CD4-positive, alpha-beta T cell treated with Interleukin-12 subunit alpha and Interleukin-12 subunit beta, for 1 hour (primary cell): ENCODE measurements at regions not wholly inside any gene's neighbourhood (a gene's known extent, or its start where the extent isn't known, plus 50 kb on each side); places are given as distances from the start of the nearest gene placed in this dataset.

Experiments
- DNase-seq: peaks from one replicate; pipeline ENCODE4 v3.0.0-alpha.2; 2020

- DNase-seq: no peak
Measured at GRCh38 chr5:164748861-164749260, 1243.4 kb downstream of the MAT2B start.

GRCh38 chr5:164753434-164753833 lies 1248.0 kb downstream of the MAT2B start:
- DNase-seq: no peak

GRCh38 chr5:164763206-164763605 lies 1257.8 kb downstream of the MAT2B start:
- DNase-seq: no peak

- no peak for DNase-seq
Measured at GRCh38 chr5:164772122-164772521, 1266.7 kb downstream of the MAT2B start.

- DNase-seq: no peak
Measured at GRCh38 chr5:164784230-164784629, 1278.8 kb downstream of the MAT2B start.

- DNase-seq: no peak
Measured at GRCh38 chr5:164798110-164798509, 1292.7 kb downstream of the MAT2B start.

DNA sequence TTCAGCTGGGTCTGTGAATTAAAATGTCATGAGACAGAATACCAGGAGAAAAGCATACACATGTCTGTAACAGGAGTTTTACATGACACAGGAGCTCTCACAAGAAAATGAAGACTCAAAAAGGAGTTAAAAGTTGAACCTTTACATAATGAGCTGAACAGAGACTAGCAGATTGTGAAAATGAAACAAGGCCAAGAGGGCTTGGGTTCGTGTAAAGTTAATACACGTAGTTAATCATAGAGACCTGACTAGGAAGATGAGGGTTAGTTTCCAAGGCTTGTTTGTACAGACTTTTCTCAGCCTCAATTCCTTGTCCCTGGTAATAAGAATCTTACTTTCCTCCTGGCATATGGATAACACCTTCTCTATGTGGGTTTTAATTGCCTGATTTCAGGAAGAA lies 1294.0 kb downstream of the MAT2B start:
- DNase-seq: no peak

GRCh38 chr5:164801910-164802309 lies 1296.5 kb downstream of the MAT2B start:
- DNase-seq: no peak

DNA sequence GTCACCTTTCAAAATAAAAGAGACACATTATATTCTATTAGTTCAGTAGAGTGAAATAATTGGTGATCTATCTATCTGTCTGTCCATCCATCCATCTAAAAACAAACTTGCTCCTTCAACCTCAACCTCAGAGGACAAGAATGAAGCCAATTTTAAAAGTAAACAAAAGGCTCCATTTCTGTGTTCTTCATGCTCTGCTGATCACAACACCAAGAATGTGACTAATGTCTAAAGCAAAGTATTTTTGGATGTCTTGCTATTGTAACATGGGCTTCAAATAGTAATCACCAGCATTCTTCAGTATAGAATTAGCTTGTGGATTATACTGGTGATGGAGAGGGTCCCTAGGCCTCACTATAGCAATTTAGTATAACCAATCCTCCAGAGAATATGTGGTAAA lies 1304.4 kb downstream of the MAT2B start:
- DNase-seq: no peak

DNA sequence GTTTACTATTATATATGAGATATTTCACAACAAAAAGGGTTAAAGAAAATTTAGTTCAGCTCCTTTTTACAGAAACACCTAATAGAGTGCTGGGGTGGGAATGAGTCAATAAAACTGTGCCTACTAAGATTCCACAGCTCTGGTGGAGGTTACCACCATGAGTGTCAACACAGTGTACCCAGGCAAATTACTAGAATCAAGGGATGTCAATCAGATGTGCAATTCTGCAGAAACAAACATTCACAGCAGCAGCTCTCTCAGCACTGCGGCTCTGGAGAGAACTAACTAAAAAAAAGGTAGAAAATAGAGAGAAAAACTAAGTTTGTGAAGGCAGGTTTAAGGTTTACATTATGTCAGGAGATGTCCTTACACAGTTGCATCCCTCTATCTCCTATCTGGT lies 1313.0 kb downstream of the MAT2B start:
- no peak for DNase-seq

GRCh38 chr5:164824671-164825070 lies 1319.3 kb downstream of the MAT2B start:
- DNase-seq: no peak

DNA sequence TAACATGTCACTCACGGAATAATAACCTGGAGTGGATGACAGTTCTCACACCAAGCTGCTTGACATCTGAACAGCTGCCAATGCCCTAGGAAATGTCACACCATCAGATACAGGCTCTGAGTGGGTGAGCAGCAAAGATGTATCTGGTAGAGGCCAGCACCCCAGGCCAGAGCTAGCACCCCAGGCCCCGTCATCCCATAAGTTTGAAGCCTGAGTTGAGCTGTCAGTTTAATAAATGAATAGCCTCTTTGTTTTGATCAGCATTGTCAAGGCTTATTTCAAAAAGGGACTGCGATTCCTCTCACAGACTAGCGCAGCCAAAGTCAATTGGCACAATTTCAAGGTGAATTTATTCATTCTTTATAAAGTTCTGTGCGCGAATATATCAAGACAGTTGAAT lies 1327.1 kb downstream of the MAT2B start:
- no peak for DNase-seq

DNA sequence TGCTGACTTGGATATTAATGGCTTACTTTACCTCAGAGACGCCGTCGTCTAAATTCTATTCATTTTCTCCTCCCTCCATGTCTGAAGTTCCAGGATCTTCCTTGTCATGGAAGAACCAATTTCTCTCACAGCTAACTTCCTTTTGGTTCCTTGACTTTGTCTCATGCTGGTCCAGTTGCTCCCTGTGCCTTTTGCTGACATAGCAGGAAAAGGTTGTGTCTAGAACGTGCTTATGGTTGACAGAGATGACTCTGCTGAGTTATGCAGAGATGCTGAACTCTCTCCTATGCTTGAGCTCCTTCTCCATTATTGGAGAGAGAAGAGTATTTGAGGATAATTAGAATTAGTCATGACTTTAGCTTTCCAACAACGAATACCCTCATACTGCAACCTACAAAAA lies 1338.9 kb downstream of the MAT2B start:
- no peak for DNase-seq

DNA sequence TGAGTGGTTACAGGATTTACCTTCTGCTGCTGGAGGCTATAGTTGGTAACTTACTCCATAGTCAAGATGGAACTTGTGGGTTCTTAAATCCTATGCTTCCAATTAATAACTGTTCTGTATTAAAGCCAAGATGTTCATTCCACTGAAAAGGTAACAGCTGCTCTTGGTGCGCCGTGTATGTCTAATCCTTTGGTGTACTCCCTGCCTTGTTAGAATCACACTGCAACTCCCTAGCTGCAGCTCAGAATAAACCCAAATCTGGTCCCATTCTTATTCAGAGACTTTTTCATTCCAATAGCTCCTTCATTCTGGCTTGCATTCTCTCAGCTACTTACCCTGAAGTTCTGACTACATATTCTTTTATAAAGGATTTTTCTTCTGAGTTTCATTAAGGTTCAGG lies 1355.5 kb downstream of the MAT2B start:
- DNase-seq: no peak

- no peak for DNase-seq
Measured at GRCh38 chr5:164861610-164862009, 1356.2 kb downstream of the MAT2B start.

DNA sequence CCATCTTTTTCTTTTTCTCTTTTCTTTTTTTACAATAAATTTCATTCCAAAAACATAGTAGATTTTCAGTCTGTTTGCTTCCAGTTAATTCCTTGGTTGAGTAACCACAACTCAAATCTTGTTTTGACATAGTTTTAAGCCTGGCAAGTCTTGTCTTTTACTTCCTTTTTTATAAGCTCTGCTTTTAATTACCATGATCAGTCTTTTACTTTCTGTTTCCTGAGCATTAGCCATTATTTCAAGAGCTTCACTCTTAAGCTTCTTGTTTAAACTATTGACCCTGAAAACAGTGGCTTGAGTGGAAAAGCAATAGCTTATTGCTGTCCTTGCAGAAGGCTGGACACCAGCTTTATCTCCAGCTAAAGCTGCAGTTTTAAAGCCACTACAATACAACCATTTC lies 1363.3 kb downstream of the MAT2B start:
- DNase-seq: no peak

GRCh38 chr5:164869325-164869724 lies 1363.9 kb downstream of the MAT2B start:
- no peak for DNase-seq

- DNase-seq: no peak
Measured at GRCh38 chr5:164876793-164877192, 1371.4 kb downstream of the MAT2B start.

GRCh38 chr5:164881442-164881841 lies 1376.0 kb downstream of the MAT2B start:
- DNase-seq: no peak

DNA sequence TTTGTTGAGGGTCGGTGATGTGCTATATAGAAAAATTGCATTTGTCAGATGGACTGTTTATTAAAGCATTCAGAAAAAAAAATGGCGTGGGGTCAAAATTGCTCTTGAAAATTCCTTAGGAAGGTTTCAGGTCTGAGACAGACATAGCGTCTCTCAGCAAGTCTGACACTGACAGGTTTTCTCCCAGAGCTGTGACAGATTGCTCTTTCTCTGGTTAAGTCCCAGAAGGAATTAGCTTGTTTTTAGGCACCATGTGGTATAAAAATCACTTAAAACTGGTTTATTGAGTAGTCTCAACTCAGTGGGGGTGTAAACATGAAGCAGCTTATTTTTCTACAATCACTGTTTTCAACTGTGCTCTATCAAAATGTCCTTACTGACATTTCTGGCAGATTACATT lies 1379.8 kb downstream of the MAT2B start:
- no peak for DNase-seq

GRCh38 chr5:164893071-164893470 lies 1387.7 kb downstream of the MAT2B start:
- DNase-seq: no peak

DNA sequence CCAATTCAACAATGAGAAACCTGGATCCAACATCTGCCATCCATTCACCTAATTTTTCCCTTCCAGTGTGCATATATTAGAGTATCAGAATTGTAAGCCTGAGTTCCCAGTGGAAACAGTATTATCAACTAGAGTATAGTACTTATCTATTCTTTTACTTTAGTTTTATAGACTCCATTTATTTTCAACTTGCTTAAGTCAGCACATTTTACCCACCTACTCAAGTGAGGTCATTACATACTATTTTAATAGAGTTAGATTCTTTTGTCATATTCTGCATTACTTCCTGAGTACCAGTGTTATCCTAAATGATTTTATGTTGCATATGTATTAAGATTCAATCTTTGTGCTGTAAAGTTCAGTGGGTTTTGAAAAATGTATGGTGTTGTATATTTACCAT lies 1393.3 kb downstream of the MAT2B start:
- DNase-seq: no peak

DNA sequence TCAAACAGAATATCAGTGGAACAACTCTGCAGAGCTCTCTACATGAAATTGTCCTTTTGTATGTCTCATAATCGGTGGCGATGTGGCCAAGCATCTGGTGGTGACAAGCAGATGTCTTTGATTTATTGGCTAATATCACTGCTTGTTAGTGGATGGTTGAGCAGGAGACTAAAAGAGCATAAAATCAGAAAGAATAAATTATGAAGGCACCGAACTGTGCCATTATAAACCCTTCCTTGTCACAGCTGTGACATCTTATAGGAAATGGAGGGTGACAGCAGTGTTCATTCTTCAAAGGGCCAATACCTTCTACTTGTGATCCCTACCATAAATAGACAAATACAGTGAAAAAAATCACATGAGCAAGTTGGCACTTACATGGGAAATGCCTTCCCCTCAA lies 1404.3 kb downstream of the MAT2B start:
- DNase-seq: no peak

DNA sequence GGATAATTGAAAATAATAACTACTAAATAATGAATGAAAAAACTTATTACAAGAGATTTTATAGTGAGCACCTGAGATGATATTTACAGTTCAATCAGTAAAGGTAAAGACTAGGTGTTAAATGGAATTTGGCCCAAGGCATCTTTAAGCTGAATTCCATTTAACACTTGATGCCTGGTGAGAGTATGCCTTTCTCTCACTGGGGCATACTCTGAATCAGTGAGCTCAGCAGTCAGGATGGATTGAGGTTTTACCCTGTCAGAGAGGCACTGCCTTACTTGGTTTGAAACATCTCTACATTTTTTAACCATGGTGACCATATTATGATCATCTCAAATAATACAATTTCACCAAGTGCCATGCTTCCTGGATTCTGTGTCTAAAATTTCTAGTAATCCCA lies 1416.3 kb downstream of the MAT2B start:
- no peak for DNase-seq

DNA sequence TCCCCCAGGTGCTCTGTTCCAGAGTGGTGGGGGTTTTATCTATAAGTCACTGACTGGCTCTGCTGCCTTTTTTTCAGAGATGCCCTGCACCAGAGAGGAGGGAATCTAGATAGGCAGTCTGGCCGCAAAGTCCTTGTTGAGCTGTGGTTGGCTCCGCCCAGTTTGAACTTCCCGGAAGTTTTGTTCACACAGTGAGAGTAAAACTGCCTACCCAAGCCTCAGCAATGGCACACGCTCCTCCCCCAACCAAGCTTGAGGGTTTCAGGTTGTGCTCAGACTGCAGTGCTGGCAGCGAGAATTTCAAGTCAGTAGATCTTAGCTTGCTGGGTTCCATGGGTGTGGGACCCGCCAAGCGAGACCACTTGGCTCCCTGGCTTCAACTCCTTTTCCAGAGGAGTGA lies 1428.6 kb downstream of the MAT2B start:
- no peak for DNase-seq

GRCh38 chr5:164934561-164934960 lies 1429.1 kb downstream of the MAT2B start:
- no peak for DNase-seq
